Endothelial cell of umbilical vein (primary cell): ENCODE measurements at regions not wholly inside any gene's neighbourhood (a gene's known extent, or its start where the extent isn't known, plus 50 kb on each side); places are given as distances from the start of the nearest gene placed in this dataset.

ENCODE experiments used
- BruUV-seq: library from RNA; stranded (reverse); fragments of 400-500 nt; replicated peaks from 2 replicates; lab custom pipeline; 2021; lab: Mats Ljungman, UMichigan
- CTCF ChIA-PET: fragments of 300-600, 350-600 bp; sonication (Branson Sonifier 250); formaldehyde crosslinking; loops from one replicate; lab custom pipeline; 2021; ENCODE audit warnings: antibody characterized with exemption, inconsistent platforms; lab: Charles Lee
- POLR2A ChIA-PET: fragments of 300-600, 350-600 bp; sonication (Branson Sonifier 250); formaldehyde crosslinking; loops from one replicate; lab custom pipeline; 2021; ENCODE audit warnings: antibody characterized with exemption, inconsistent platforms; lab: Charles Lee
- DNase-seq: peaks from one replicate; pipeline ENCODE4 v3.0.0-alpha.2; 2011; ENCODE audit warnings: low read depth, low spot score
- FAIRE-seq: peaks from 2 replicates; lab custom pipeline; 2011; peaks lifted over from hg19 to GRCh38; lab: Jason Lieb, UNC
- H2AFZ ChIP-seq: 2 replicates; pipeline ENCODE4 v1.6.0; 2012; ENCODE audit warnings: low read depth, low read length, control low read depth, inconsistent platforms
- H3K27ac ChIP-seq: 2 replicates; pipeline ENCODE4 v1.5.1; 2011; ENCODE audit warnings: low read depth, mild to moderate bottlenecking, control low read depth, low read length, moderate library complexity; ENCODE audit not compliant: insufficient read depth
- H3K27me3 ChIP-seq, 2 experiments: 2 replicates each; pipeline versions ENCODE4 v1.6.0 to v1.6.1; 2011; ENCODE audit warnings: low read length in 2 of 2, mixed read lengths in 1 of 2; ENCODE audit not compliant: control insufficient read depth in 2 of 2, insufficient read depth in 2 of 2
- H3K36me3 ChIP-seq, 2 experiments: 2 replicates in 1 of 2; 3 replicates in 1 of 2; pipeline ENCODE4 v1.5.1; 2011; ENCODE audit warnings: low read length in 2 of 2, mild to moderate bottlenecking in 1 of 2, moderate library complexity in 1 of 2; ENCODE audit not compliant: control insufficient read depth in 2 of 2, insufficient read depth in 2 of 2; ENCODE audit errors: extremely low read depth in 1 of 2
- H3K4me1 ChIP-seq: 3 replicates; pipeline ENCODE4 v1.5.1; 2011; ENCODE audit warnings: mild to moderate bottlenecking, low read length; ENCODE audit not compliant: control insufficient read depth, insufficient read depth; ENCODE audit errors: extremely low read depth
- H3K4me2 ChIP-seq: 2 replicates; pipeline ENCODE4 v1.6.1; 2011; ENCODE audit warnings: low read length, control low read depth, mixed read lengths; ENCODE audit not compliant: insufficient read depth
- H3K4me3 ChIP-seq, 3 experiments: fragments of 200-600 bp in 1 of 3; sonication (generic), shearing (Covaris generic) in 1 of 3; replicated peaks in 1 of 3; 2 replicates each; pipeline ENCODE4 v1.5.1; 2011 to 2016; ENCODE audit warnings: control low read depth in 3 of 3, low read length in 3 of 3, mild to moderate bottlenecking in 2 of 3, inconsistent platforms in 1 of 3, low read depth in 1 of 3, moderate library complexity in 1 of 3; ENCODE audit not compliant: insufficient read depth in 1 of 3
- H3K79me2 ChIP-seq: 2 replicates; pipeline ENCODE4 v1.6.0; 2012; ENCODE audit warnings: low read length, inconsistent platforms; ENCODE audit not compliant: control insufficient read depth, insufficient read depth
- H3K9ac ChIP-seq: replicated peaks from 2 replicates; pipeline ENCODE3; 2011; ENCODE audit warnings: low read length, control low read depth; ENCODE audit not compliant: insufficient read depth; ENCODE audit errors: extremely low read depth
- H3K9me1 ChIP-seq: replicated peaks from 3 replicates; pipeline ENCODE4 v1.6.0; 2011; ENCODE audit warnings: mild to moderate bottlenecking, low read length; ENCODE audit not compliant: control insufficient read depth, insufficient read depth; ENCODE audit errors: extremely low read depth
- H3K9me3 ChIP-seq: replicated peaks from 2 replicates; pipeline ENCODE4 v1.5.1; 2012; ENCODE audit warnings: low read length, inconsistent platforms; ENCODE audit not compliant: control insufficient read depth, insufficient read depth
- H4K20me1 ChIP-seq: replicated peaks from 2 replicates; pipeline ENCODE3; 2011; ENCODE audit warnings: mild to moderate bottlenecking, low read length; ENCODE audit not compliant: control insufficient read depth, insufficient read depth; ENCODE audit errors: extremely low read depth
- CTCF ChIP-seq, 2 donors: IDR thresholded peaks; 1 replicate in 1 of 2; 2 replicates in 1 of 2; pipeline ENCODE4 v1.5.1; 2011; ENCODE audit warnings: low read length in 2 of 2, mild to moderate bottlenecking in 2 of 2, moderate library complexity in 2 of 2, control low read depth in 1 of 2, inconsistent platforms in 1 of 2, low read depth in 1 of 2; ENCODE audit not compliant: insufficient read depth in 1 of 2; ENCODE audit errors: extremely low read depth in 1 of 2
- EZH2 ChIP-seq: IDR thresholded peaks from 2 replicates; pipeline ENCODE4 v1.6.1; 2012; ENCODE audit warnings: borderline replicate concordance, low read depth, mild to moderate bottlenecking, moderate library complexity, low read length, inconsistent platforms; ENCODE audit not compliant: severe bottlenecking
- FOS ChIP-seq: IDR thresholded peaks from 2 replicates; pipeline ENCODE4 v1.6.1; 2011; ENCODE audit warnings: mild to moderate bottlenecking, low read length, moderate library complexity, borderline replicate concordance; ENCODE audit not compliant: insufficient read depth
- GATA2 ChIP-seq: IDR thresholded peaks from 2 replicates; pipeline ENCODE4 v1.7.0; 2011; ENCODE audit warnings: low read depth, mild to moderate bottlenecking, moderate library complexity, mixed read lengths, low read length; ENCODE audit not compliant: insufficient read length, insufficient read depth
- JUN ChIP-seq: IDR thresholded peaks from 2 replicates; pipeline ENCODE4 v1.6.1; 2011; ENCODE audit warnings: borderline replicate concordance, low read depth; ENCODE audit not compliant: insufficient read length, insufficient read depth
- MAX ChIP-seq: IDR thresholded peaks from 2 replicates; pipeline ENCODE4 v1.6.1; 2011; ENCODE audit not compliant: insufficient read depth, insufficient read length
- MYC ChIP-seq: IDR thresholded peaks from one replicate; pipeline ENCODE4 v1.6.1; 2011; ENCODE audit warnings: mild to moderate bottlenecking, low read depth, low read length
- POLR2A ChIP-seq: IDR thresholded peaks from 2 replicates; pipeline ENCODE4 v1.6.1; 2012; ENCODE audit warnings: low read depth, mild to moderate bottlenecking, control low read depth, low read length
- POLR2AphosphoS5 ChIP-seq: IDR thresholded peaks from 2 replicates; pipeline ENCODE4 v1.6.1; 2012; ENCODE audit warnings: low read depth, mild to moderate bottlenecking, control low read depth, low read length, moderate library complexity; ENCODE audit not compliant: insufficient read depth
- dilution Hi-C: fragments of 300-500 bp; cut with MboI; formaldehyde crosslinking; loops from one replicate; pipeline ENCODE4 v1.15.0; 2019; ENCODE audit warnings: low sequenced_read_pairs; ENCODE audit not compliant: extremely low pct_ligation_motif_present
- intact Hi-C: fragments of 100-400 bp; cut with micrococcal nuclease; formaldehyde crosslinking; loops from one replicate; pipeline ENCODE4 v1.10.0; 2022

- H3K27ac ChIP-seq = no peak overlapping the region
- POLR2A ChIA-PET = no interaction called here
- intact Hi-C loops = loop anchor here (5.0 to 10.0 kb wide), 3 partner anchors 280 to 1420 kb away; no protein-coding TSS in a partner anchor
- dilution Hi-C loops = no loop called here
- no peak for FAIRE-seq
- H3K4me1 ChIP-seq = peaks cover 3% of the 10 kb centered on the region
- H3K9me1 ChIP-seq = no peaks in the 10 kb centered on the region
- TF ChIP-seq POLR2A = no peak
- TF ChIP-seq MAX = no peak
- TF ChIP-seq GATA2 = no peak
- no peak for TF ChIP-seq FOS
- no peak for TF ChIP-seq JUN
- no peak for TF ChIP-seq CTCF (IDR thresholded peaks at IDR 0.05; ENCODE audit: extremely low read depth in 1 of 2, insufficient read depth in 1 of 2, low read depth in 1 of 2, low read length in 2 of 2)
- TF ChIP-seq EZH2 = no peak
- TF ChIP-seq POLR2AphosphoS5 = no peak
- no peak for TF ChIP-seq MYC
- CTCF ChIA-PET = interaction anchor here (0.7 to 6.0 kb wide), 5 partner anchors 278 to 1422 kb away, joined by 3 to 89 read pairs (median 12); no protein-coding TSS in a partner anchor
- no peak overlapping the region for H2AFZ ChIP-seq
- no peak overlapping the region for H3K4me3 ChIP-seq
- BruUV-seq = no TSS peak
- no peaks in the 10 kb centered on the region for H3K27me3 ChIP-seq
- H3K79me2 ChIP-seq = peaks cover 4% of the 10 kb centered on the region
- H3K9me3 ChIP-seq = no peaks in the 10 kb centered on the region
- no peaks in the 10 kb centered on the region for H4K20me1 ChIP-seq
- no peak overlapping the region for H3K9ac ChIP-seq
- H3K36me3 ChIP-seq = no peaks in the 10 kb centered on the region
- DNase-seq = no peak
- H3K4me2 ChIP-seq = no peak overlapping the region
Observed at GRCh38 chr13:73837147-73837546, 297.1 kb downstream of the KLF12 start.
